Right lobe of liver (tissue), 6 donors: ENCODE measurements at regions not wholly inside any gene's neighbourhood (a gene's known extent, or its start where the extent isn't known, plus 50 kb on each side); places are given as distances from the start of the nearest gene placed in this dataset.

ENCODE experiments used
- ATAC-seq, 4 donors: fragments of 200-7000 bp; cut with Tn5 transposase; one replicate each; pipeline ENCODE4 v1.9.1; 2020; ENCODE audit warnings: mild to moderate bottlenecking in 4 of 4, moderate library complexity in 4 of 4
- DNase-seq, 3 donors: peaks; one replicate each; pipeline ENCODE4 v3.0.0-alpha.2; 2020
- H3K27ac ChIP-seq, 3 donors: fragments of 200-600 bp; one replicate each; pipeline ENCODE4 v1.8.0; 2022
- H3K27me3 ChIP-seq, 2 donors: fragments of 200-600 bp; one replicate each; pipeline ENCODE4 v1.8.0; 2022
- H3K36me3 ChIP-seq, 4 donors: fragments of 200-600 bp; sonication (generic) in 1 of 4; one replicate each; pipeline versions ENCODE4 v1.5.1 to v1.8.0; 2017 to 2022; ENCODE audit warnings: control low read depth in 1 of 4
- H3K4me1 ChIP-seq, 4 donors: fragments of 200-600 bp; sonication (generic) in 1 of 4; one replicate each; pipeline versions ENCODE4 v1.5.1 to v1.8.0; 2017 to 2022; ENCODE audit warnings: control low read depth in 1 of 4
- H3K4me3 ChIP-seq, 3 donors: fragments of 200-600 bp; one replicate each; pipeline ENCODE4 v1.8.0; 2022
- H3K9me3 ChIP-seq, 4 donors: fragments of 200-600 bp; sonication (generic) in 1 of 4; one replicate each; pipeline versions ENCODE4 v1.5.1 to v1.8.0; 2017 to 2022; ENCODE audit warnings: control low read depth in 1 of 4
- CTCF ChIP-seq, 4 donors: fragments of 200-600 bp in 3 of 4; fragments of 450-650 bp in 1 of 4; IDR thresholded peaks; one replicate each; pipeline versions ENCODE4 v1.5.1 to v1.8.0; 2016 to 2022; ENCODE audit warnings: antibody characterized with exemption in 4 of 4, mild to moderate bottlenecking in 2 of 4
- POLR2A ChIP-seq: fragments of 450-650 bp; IDR thresholded peaks from one replicate; pipeline ENCODE4 v1.6.1; 2017; ENCODE audit warnings: antibody characterized with exemption, mild to moderate bottlenecking
- WGBS: methylation state at CpG from one replicate; pipeline ENCODE4 v1.1.6; 2018; ENCODE audit warnings: low coverage, low lambda C conversion rate; ENCODE audit not compliant: insufficient coverage; ENCODE audit errors: missing lambda C conversion rate; 5-methylcytosine and 5-hydroxymethylcytosine counted together
- intact Hi-C, 2 donors: fragments of 100-400 bp; cut with DNase I; formaldehyde crosslinking; loops; one replicate each; pipeline versions ENCODE4 v1.11.2 to v1.14.1; 2022
- donor health status: DM: no; HTN: yes; CAD: no.
- donor health status: DM: no; HTN: no; CAD: no.
- donor health status: DM: no; HTN: no; CAD: no.
- donor health status: DM: no; HTN: yes; CAD: no.
- donor health status: DM: no; HTN: yes; CAD: no.

GRCh38 chr5:115419846-115420585, 123.6 kb upstream of the CCDC112 start:
- WGBS: 70% methylated on average over 1 of the region's 1 CpG
- no peak overlapping the region for H3K4me3 ChIP-seq
- no peak for DNase-seq
- H3K9me3 ChIP-seq: no peaks in the 10 kb centered on the region
- intact Hi-C loops: no loop called here
- TF ChIP-seq POLR2A (no peak), CTCF (IDR thresholded peaks at IDR 0.05) (no peak)
- peak in 1 of 4 donors; percentile 56 for ATAC-seq
- H3K27ac ChIP-seq: no peak overlapping the region
- H3K27me3 ChIP-seq: no peaks in the 10 kb centered on the region
- no peaks in the 10 kb centered on the region for H3K36me3 ChIP-seq
- H3K4me1 ChIP-seq: no peaks in the 10 kb centered on the region

- no peaks in the 10 kb centered on the region for H3K9me3 ChIP-seq
- no peak for ATAC-seq
- intact Hi-C loops: no loop called here
- no peak overlapping the region for H3K4me3 ChIP-seq
- TF ChIP-seq CTCF (IDR thresholded peaks at IDR 0.05) (no peak), POLR2A (no peak)
- 36% methylated on average over 5 of the region's 5 CpGs for WGBS
- no peak overlapping the region for H3K27ac ChIP-seq
- no peak for DNase-seq
- no peaks in the 10 kb centered on the region for H3K36me3 ChIP-seq
- H3K27me3 ChIP-seq: no peaks in the 10 kb centered on the region
- H3K4me1 ChIP-seq: no peaks in the 10 kb centered on the region
These were observed 122.3 kb upstream of the CCDC112 start for GRCh38 chr5:115418788-115419187.

- Histone ChIP-seq H3K9me3 (no peaks in the 10 kb centered on the region), H3K4me1 (no peaks in the 10 kb centered on the region), H3K27me3 (no peaks in the 10 kb centered on the region), H3K27ac (no peak overlapping the region), H3K4me3 (no peak overlapping the region), H3K36me3 (no peaks in the 10 kb centered on the region)
- DNase-seq: no peak
- no peak for TF ChIP-seq CTCF (IDR thresholded peaks at IDR 0.05)
- TF ChIP-seq POLR2A: no peak
- 42% methylated on average over 2 of the region's 3 CpGs for WGBS
- intact Hi-C loops: no loop called here
- no peak for ATAC-seq
These were observed 120.6 kb upstream of the CCDC112 start for GRCh38 chr5:115417076-115417475.

GRCh38 chr5:115415143-115415491, 118.7 kb upstream of the CCDC112 start:
- no peak for TF ChIP-seq CTCF (IDR thresholded peaks at IDR 0.05)
- no peak for TF ChIP-seq POLR2A
- Histone ChIP-seq H3K9me3 (no peaks in the 10 kb centered on the region), H3K36me3 (no peaks in the 10 kb centered on the region), H3K4me3 (no peak overlapping the region), H3K27me3 (no peaks in the 10 kb centered on the region), H3K27ac (no peak overlapping the region), H3K4me1 (no peaks in the 10 kb centered on the region)
- peak in 1 of 4 donors; percentile 63 for ATAC-seq
- intact Hi-C loops: no loop called here
- 33% methylated on average over 1 of the region's 1 CpG for WGBS
- no peak for DNase-seq
